OCI-LY1 (cell line): ENCODE measurements at regions not wholly inside any gene's neighbourhood (a gene's known extent, or its start where the extent isn't known, plus 50 kb on each side); places are given as distances from the start of the nearest gene placed in this dataset.

ENCODE experiments used
- EZH2 ChIP-seq: fragments of 200-600 bp; sonication (generic), shearing (Covaris generic); IDR thresholded peaks from 2 replicates; pipeline ENCODE4 v1.8.0; 2017; ENCODE audit warnings: borderline replicate concordance, mixed run types, mild to moderate bottlenecking, antibody characterized with exemption, low read length, moderate library complexity, mixed read lengths
- TF ChIP-seq, protein P1 (sequence below): fragments of 200-600 bp; sonication (generic), shearing (Covaris generic); IDR thresholded peaks from 2 replicates; pipeline ENCODE4 v1.5.1; 2017; ENCODE audit warnings: mild to moderate bottlenecking, antibody characterized with exemption, low read length, moderate library complexity, mixed read lengths

DNA sequence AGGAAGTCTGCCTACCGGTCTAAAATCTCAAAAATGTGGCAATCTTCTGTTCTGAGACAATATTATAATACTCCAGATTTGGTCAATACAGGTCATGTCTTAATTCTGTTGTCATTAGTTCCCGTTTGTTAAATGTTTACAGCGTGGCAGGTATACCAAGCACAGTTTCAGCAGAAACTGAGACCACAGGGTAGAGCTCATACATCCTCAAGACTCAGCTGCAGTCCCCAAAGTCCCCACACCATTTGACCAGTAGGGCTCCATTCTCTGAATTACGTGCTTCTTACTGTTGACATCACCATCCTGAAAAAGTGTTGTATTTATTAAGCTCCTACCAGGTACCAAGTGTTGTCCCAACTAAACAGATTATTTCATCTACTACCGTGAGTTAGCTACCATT lies 157.1 kb downstream of the MC4R start:
- TF ChIP-seq, protein P1, sequence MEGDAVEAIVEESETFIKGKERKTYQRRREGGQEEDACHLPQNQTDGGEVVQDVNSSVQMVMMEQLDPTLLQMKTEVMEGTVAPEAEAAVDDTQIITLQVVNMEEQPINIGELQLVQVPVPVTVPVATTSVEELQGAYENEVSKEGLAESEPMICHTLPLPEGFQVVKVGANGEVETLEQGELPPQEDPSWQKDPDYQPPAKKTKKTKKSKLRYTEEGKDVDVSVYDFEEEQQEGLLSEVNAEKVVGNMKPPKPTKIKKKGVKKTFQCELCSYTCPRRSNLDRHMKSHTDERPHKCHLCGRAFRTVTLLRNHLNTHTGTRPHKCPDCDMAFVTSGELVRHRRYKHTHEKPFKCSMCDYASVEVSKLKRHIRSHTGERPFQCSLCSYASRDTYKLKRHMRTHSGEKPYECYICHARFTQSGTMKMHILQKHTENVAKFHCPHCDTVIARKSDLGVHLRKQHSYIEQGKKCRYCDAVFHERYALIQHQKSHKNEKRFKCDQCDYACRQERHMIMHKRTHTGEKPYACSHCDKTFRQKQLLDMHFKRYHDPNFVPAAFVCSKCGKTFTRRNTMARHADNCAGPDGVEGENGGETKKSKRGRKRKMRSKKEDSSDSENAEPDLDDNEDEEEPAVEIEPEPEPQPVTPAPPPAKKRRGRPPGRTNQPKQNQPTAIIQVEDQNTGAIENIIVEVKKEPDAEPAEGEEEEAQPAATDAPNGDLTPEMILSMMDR, result no peak
- no peak for TF ChIP-seq EZH2
